Smooth muscle cell (in vitro differentiated cells): ENCODE measurements at regions not wholly inside any gene's neighbourhood (a gene's known extent, or its start where the extent isn't known, plus 50 kb on each side); places are given as distances from the start of the nearest gene placed in this dataset.

Experiments
- DNase-seq: peaks from one replicate; lab custom pipeline; 2025; ENCODE audit not compliant: unreplicated experiment; lab: John Stamatoyannopoulos, UW
- H2AFZ ChIP-seq: fragments of 200-600 bp; sonication (generic); 2 replicates; pipeline ENCODE4 v1.6.0; 2016; ENCODE audit warnings: antibody characterized with exemption, low read depth, mild to moderate bottlenecking
- H3F3A ChIP-seq: fragments of 200-600 bp; sonication (generic); 2 replicates; pipeline ENCODE4 v1.6.0; 2017; ENCODE audit warnings: antibody characterized with exemption, low read depth
- H3K27ac ChIP-seq: fragments of 200-600 bp; sonication (generic); 2 replicates; pipeline ENCODE4 v1.5.1; 2016; ENCODE audit warnings: low read depth, mild to moderate bottlenecking
- H3K27me3 ChIP-seq: fragments of 200-600 bp; sonication (generic); 2 replicates; pipeline ENCODE4 v1.6.1; 2016; ENCODE audit warnings: low read depth, mild to moderate bottlenecking
- H3K36me3 ChIP-seq: fragments of 200-600 bp; sonication (generic); 2 replicates; pipeline ENCODE4 v1.5.1; 2016; ENCODE audit warnings: low read depth
- H3K4me1 ChIP-seq: fragments of 200-600 bp; sonication (generic); 2 replicates; pipeline ENCODE4 v1.5.1; 2016; ENCODE audit warnings: low read depth
- H3K4me2 ChIP-seq: fragments of 200-600 bp; sonication (generic); 2 replicates; pipeline ENCODE4 v1.6.0; 2016; ENCODE audit warnings: mild to moderate bottlenecking
- H3K4me3 ChIP-seq: fragments of 200-600 bp; sonication (generic); 2 replicates; pipeline ENCODE4 v1.5.1; 2016; ENCODE audit warnings: mild to moderate bottlenecking
- H3K79me2 ChIP-seq: fragments of 200-600 bp; sonication (generic); 2 replicates; pipeline ENCODE4 v1.6.0; 2016; ENCODE audit warnings: low read depth, mild to moderate bottlenecking
- H3K9ac ChIP-seq: fragments of 200-600 bp; sonication (generic); 2 replicates; pipeline ENCODE4 v1.6.0; 2016; ENCODE audit warnings: low read depth
- H3K9me3 ChIP-seq: fragments of 200-600 bp; sonication (generic); replicated peaks from 2 replicates; pipeline ENCODE4 v1.5.1; 2016; ENCODE audit warnings: low read depth
- H4K20me1 ChIP-seq: fragments of 200-600 bp; sonication (generic); 2 replicates; pipeline ENCODE4 v1.6.0; 2016; ENCODE audit warnings: low read depth
- WGBS: methylation state at CpG from one replicate; pipeline ENCODE4 v1.1.7; 2016; ENCODE audit warnings: low lambda C conversion rate; 5-methylcytosine and 5-hydroxymethylcytosine counted together
- TF ChIP-seq, protein P1 (sequence below): fragments of 200-600 bp; sonication (generic); IDR thresholded peaks from 2 replicates; pipeline ENCODE4 v1.5.1; 2017; ENCODE audit warnings: borderline replicate concordance, mild to moderate bottlenecking, antibody characterized with exemption; ENCODE audit not compliant: insufficient read depth, poor library complexity, severe bottlenecking

DNA sequence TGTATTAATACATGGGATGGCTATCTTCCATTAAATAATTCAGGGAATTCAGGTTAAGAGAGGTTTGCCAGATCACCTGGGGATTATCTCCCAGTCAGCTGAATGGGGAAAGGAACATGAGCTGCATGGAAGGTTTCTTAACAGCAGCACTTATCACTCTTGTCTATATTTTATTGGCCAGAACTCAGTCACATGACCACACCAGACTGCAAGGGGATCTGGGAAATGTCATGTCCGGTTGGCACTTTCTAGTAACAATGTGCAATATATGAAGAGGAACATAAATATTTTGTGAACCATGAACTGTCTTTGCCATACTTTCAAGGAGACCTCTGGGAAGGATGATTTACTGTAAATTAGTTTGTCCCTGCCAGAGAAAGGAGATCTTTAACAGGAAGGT lies 599.1 kb downstream of the SLC4A3 start:
- Histone ChIP-seq H3K9me3 (no peaks in the 10 kb centered on the region), H3K9ac (no peak overlapping the region), H3K4me3 (no peak overlapping the region), H2AFZ (no peak overlapping the region), H3K27me3 (no peaks in the 10 kb centered on the region), H3K4me1 (no peaks in the 10 kb centered on the region), H3K27ac (peak overlapping the region; percentile 37), H3F3A (peaks cover 6% of the 10 kb centered on the region), H3K79me2 (no peaks in the 10 kb centered on the region), H3K4me2 (peak overlapping the region; percentile 12), H3K36me3 (no peaks in the 10 kb centered on the region), H4K20me1 (no peaks in the 10 kb centered on the region)
- 76% methylated on average over 1 of the region's 1 CpG for WGBS
- TF ChIP-seq, protein P1, sequence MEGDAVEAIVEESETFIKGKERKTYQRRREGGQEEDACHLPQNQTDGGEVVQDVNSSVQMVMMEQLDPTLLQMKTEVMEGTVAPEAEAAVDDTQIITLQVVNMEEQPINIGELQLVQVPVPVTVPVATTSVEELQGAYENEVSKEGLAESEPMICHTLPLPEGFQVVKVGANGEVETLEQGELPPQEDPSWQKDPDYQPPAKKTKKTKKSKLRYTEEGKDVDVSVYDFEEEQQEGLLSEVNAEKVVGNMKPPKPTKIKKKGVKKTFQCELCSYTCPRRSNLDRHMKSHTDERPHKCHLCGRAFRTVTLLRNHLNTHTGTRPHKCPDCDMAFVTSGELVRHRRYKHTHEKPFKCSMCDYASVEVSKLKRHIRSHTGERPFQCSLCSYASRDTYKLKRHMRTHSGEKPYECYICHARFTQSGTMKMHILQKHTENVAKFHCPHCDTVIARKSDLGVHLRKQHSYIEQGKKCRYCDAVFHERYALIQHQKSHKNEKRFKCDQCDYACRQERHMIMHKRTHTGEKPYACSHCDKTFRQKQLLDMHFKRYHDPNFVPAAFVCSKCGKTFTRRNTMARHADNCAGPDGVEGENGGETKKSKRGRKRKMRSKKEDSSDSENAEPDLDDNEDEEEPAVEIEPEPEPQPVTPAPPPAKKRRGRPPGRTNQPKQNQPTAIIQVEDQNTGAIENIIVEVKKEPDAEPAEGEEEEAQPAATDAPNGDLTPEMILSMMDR = no peak
- DNase-seq = no peak

DNA sequence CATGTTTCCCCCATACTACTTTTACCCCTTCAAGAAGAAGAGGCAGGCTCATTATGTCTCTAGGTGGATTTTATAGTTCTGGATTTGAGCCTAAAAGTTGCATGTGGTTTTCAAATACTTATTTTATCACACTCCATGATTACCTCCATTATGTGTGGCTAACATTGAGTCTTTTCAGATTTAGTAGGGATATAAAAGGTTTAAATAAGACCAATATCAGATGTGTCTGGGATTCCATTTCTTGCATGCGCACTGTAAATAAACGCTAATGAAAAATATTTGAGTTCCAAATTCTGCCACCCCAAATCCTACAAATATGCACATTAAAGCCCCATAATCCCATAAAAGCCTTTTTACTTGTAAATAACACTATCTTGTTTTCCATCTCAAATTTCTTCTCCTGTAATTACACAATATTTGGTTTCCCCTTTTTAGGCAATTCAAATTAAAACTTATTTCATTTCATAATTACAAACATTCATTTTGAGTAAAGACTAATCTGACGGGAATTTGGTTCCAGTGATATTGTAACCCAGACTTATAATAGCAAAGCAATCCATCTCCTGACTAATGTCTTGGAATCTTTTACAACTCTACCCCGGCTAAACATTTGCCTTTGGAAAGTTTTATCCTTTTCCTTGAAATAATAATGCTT lies 600.0 kb downstream of the SLC4A3 start:
- peak overlapping the region; percentile 37 for H3K27ac ChIP-seq
- no peak for DNase-seq
- no peaks in the 10 kb centered on the region for H3K9me3 ChIP-seq
- no peaks in the 10 kb centered on the region for H3K79me2 ChIP-seq
- no peaks in the 10 kb centered on the region for H3K27me3 ChIP-seq
- H3K4me1 ChIP-seq = no peaks in the 10 kb centered on the region
- 27% methylated on average over 4 of the region's 4 CpGs for WGBS
- peak overlapping the region; percentile 67 for H3K4me2 ChIP-seq
- H3F3A ChIP-seq = peaks cover 6% of the 10 kb centered on the region
- no peaks in the 10 kb centered on the region for H3K36me3 ChIP-seq
- TF ChIP-seq, protein P1 = no peak
- no peak overlapping the region for H3K4me3 ChIP-seq
- H2AFZ ChIP-seq = no peak overlapping the region
- H3K9ac ChIP-seq = no peak overlapping the region
- no peaks in the 10 kb centered on the region for H4K20me1 ChIP-seq

DNA sequence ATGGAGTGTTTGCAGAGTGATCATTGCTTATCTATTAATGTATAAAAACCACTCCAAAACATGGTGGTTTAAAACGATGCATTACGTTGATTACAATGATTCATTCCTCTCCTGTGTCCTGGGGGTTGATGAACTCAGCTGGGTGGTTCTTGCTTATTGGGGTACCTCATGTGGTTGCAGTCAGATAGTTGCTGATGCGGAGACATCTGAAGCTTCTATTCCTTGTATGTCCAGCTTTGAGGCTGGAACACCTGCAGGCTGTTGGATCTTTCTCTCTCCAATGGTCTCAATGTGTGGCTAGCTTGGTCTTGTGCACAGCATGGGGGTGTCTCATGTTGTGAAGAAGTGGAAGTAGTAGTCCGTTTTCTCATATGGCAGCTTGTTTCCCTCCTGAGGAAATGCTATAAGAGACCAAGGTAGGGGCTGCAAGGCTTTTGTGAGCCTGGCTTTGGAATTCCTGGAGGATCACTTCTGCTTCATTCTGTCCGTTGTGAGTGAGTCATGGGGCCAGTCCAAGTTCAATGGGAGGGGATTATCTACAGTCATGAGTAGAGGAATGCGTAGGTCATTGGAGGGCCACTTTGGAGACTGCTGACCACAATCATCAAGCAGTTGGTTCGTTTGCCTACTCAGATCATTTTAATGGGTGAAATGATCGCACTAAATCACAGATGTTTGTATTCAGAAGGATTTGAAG lies 601.0 kb downstream of the SLC4A3 start:
- Histone ChIP-seq H3K9ac (no peak overlapping the region), H3K27me3 (no peaks in the 10 kb centered on the region)

More for the DNA sequence above, 601.0 kb downstream of the SLC4A3 start:
- Histone ChIP-seq H3K36me3 (no peaks in the 10 kb centered on the region), H3K4me3 (no peak overlapping the region), H2AFZ (no peak overlapping the region), H3K27ac (peak overlapping the region; percentile 37), H4K20me1 (no peaks in the 10 kb centered on the region), H3K4me2 (peak overlapping the region; percentile 67), H3K79me2 (no peaks in the 10 kb centered on the region), H3K9me3 (no peaks in the 10 kb centered on the region), H3K4me1 (no peaks in the 10 kb centered on the region), H3F3A (peaks cover 6% of the 10 kb centered on the region)
- DNase-seq = no peak
- TF ChIP-seq, protein P1 = no peak
- 52% methylated on average over 8 of the region's 8 CpGs for WGBS
